Adrenal gland (tissue), 9 donors: ENCODE measurements at regions not wholly inside any gene's neighbourhood (a gene's known extent, or its start where the extent isn't known, plus 50 kb on each side); places are given as distances from the start of the nearest gene placed in this dataset.

Experiments used
- DNase-seq, 7 donors: peaks; one replicate each; pipeline ENCODE4 v3.0.0-alpha.2; 2019 to 2020
- H3K27ac ChIP-seq, 5 donors: fragments of 200-600 bp; sonication (generic) in 4 of 5; 1 replicate in 3 of 5; 2 replicates in 2 of 5; pipeline versions ENCODE4 v1.5.1 to v1.8.0; 2016 to 2020; ENCODE audit warnings: mild to moderate bottlenecking in 1 of 5
- H3K27me3 ChIP-seq: fragments of 200-600 bp; 2 replicates; pipeline ENCODE4 v1.8.0; 2021
- H3K36me3 ChIP-seq, 2 donors: fragments of 200-600 bp; replicated peaks in 1 of 2; 1 replicate in 1 of 2; 2 replicates in 1 of 2; pipeline versions ENCODE4 v1.5.1 to v1.8.0; 2018 to 2022
- H3K4me1 ChIP-seq, 2 donors: fragments of 200-600 bp; replicated peaks in 1 of 2; 1 replicate in 1 of 2; 2 replicates in 1 of 2; pipeline versions ENCODE4 v1.5.1 to v1.8.0; 2018 to 2021
- H3K4me3 ChIP-seq, 4 donors: fragments of 200-600 bp; sonication (generic) in 3 of 4; one replicate each; pipeline ENCODE4 v1.5.1; 2016 to 2018
- H3K9me3 ChIP-seq, 3 donors: fragments of 200-600 bp; sonication (generic) in 1 of 3; replicated peaks in 1 of 3; 1 replicate in 2 of 3; 2 replicates in 1 of 3; pipeline versions ENCODE4 v1.5.1 to v1.8.0; 2016 to 2021
- POLR2A ChIP-seq, 2 donors: fragments of 450-650 bp; IDR thresholded peaks; one replicate each; pipeline ENCODE4 v1.6.1; 2017; ENCODE audit warnings: antibody characterized with exemption in 2 of 2, mild to moderate bottlenecking in 2 of 2, moderate library complexity in 1 of 2
- WGBS, 4 donors: extraction: QIAGEN DNeasy Blood & Tissue Kit in 2 of 4; methylation state at CpG; one replicate each; pipeline versions ENCODE4 v1.1.5 to v1.1.7; 2013 to 2017; 5-methylcytosine and 5-hydroxymethylcytosine counted together
- intact Hi-C, 2 donors: fragments of 100-400 bp; cut with DNase I; formaldehyde crosslinking; loops; one replicate each; pipeline versions ENCODE4 v1.14.1 to v1.15.0; 2022 to 2023
- TF ChIP-seq, protein P1 (sequence below), 6 experiments: fragments of 450-650 bp in 4 of 6; fragments of 200-600 bp in 2 of 6; sonication (generic) in 1 of 6; IDR thresholded peaks; 1 replicate in 5 of 6; 2 replicates in 1 of 6; pipeline versions ENCODE4 v1.5.1 to v1.8.0; 2016 to 2021; ENCODE audit warnings: antibody characterized with exemption in 6 of 6, mild to moderate bottlenecking in 2 of 6, moderate library complexity in 1 of 6
- donor health status: healthy with polysubstance abuse.
- donor health status: Bipolar disorder and iron deficiency.
- donor health status: DM: yes; HTN: yes; CAD: no.
- donor health status: DM: no; HTN: no; CAD: no.
- donor health status: DM: no; HTN: no; CAD: no.

DNA sequence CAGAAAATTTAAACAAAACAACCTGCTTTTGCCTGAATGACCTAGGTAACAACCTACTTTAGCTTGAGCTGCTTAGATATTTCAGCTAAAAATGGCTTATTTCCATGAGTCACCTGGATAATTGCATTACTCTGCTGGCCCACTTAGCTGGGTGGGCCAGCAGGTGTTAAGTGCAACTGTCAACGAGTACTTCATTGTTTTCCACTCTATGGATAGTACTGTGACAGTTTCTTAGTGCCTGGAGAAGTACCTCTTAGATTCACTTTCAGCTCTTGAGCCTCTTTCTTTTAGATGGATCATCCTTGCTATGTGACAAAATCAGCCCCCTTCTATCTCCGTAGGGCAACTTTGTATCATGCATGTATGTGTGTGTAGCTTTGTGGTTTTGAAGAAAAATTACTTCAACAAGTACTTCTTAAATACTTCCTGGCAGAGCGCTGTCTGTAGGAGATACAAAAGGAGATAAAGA, 368.2 kb upstream of the ATP2B1 start:
- intact Hi-C loops, result no loop called here

DNA sequence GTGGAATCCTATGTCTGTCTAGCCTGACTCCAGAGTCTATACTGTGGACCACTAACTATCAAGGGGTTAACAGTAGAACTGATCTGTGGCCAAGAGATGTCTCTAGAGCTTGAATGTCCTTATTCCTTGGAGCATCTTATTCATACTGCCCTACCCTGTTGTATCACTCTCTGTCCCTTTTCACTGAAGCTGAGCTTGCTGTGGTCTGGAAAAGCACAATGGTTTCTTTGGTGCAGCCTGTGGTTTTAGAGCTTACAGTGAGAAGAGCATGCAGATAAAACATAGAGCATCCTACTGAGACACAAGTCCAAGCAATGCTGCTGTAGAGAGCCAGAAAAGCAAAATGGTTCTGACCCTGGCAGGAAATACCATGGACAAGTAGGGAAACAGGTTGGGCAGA, 367.0 kb upstream of the ATP2B1 start:
- Histone ChIP-seq H3K36me3 (no peaks in the 10 kb centered on the region), H3K4me1 (no peaks in the 10 kb centered on the region), H3K4me3 (no peak overlapping the region), H3K27me3 (no peaks in the 10 kb centered on the region), H3K9me3 (no peaks in the 10 kb centered on the region), H3K27ac (no peak overlapping the region)
- intact Hi-C loops, result no loop called here
- TF ChIP-seq, protein P1, sequence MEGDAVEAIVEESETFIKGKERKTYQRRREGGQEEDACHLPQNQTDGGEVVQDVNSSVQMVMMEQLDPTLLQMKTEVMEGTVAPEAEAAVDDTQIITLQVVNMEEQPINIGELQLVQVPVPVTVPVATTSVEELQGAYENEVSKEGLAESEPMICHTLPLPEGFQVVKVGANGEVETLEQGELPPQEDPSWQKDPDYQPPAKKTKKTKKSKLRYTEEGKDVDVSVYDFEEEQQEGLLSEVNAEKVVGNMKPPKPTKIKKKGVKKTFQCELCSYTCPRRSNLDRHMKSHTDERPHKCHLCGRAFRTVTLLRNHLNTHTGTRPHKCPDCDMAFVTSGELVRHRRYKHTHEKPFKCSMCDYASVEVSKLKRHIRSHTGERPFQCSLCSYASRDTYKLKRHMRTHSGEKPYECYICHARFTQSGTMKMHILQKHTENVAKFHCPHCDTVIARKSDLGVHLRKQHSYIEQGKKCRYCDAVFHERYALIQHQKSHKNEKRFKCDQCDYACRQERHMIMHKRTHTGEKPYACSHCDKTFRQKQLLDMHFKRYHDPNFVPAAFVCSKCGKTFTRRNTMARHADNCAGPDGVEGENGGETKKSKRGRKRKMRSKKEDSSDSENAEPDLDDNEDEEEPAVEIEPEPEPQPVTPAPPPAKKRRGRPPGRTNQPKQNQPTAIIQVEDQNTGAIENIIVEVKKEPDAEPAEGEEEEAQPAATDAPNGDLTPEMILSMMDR (IDR thresholded peaks at IDR 0.05), result no peak
- no peak for TF ChIP-seq POLR2A (IDR thresholded peaks at IDR 0.05)
- DNase-seq, result no peak

More for the DNA sequence above, 368.2 kb upstream of the ATP2B1 start:
- DNase-seq, result no peak
- Histone ChIP-seq H3K4me1 (no peaks in the 10 kb centered on the region), H3K9me3 (no peaks in the 10 kb centered on the region), H3K27ac (no peak overlapping the region), H3K27me3 (no peaks in the 10 kb centered on the region), H3K4me3 (no peak overlapping the region), H3K36me3 (no peaks in the 10 kb centered on the region)
- TF ChIP-seq, protein P1 (IDR thresholded peaks at IDR 0.05), result no peak
- no peak for TF ChIP-seq POLR2A (IDR thresholded peaks at IDR 0.05)
- 56 to 80% (median 65%) methylated on average over 3 of the region's 3 CpGs for WGBS, 4 donors

DNA sequence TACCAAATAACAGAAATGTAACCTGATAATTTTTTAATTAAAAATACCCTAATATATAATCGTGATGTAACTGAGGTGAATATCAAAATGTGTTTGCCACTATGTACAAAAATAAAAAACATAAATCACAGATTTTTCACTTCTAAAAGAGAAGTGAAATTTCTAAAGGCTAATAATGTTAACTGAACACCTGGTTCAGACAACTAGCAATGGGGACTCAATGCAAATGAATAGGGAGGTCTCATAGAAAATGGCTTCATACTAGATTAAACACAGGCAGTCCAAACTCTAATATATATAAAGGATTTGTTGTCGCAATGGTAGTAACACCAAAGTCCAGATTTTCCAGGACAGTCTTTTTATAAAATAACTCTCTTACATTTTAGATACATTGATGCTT, 365.4 kb upstream of the ATP2B1 start:
- Histone ChIP-seq H3K4me1 (no peaks in the 10 kb centered on the region), H3K27ac (no peak overlapping the region), H3K4me3 (no peak overlapping the region), H3K36me3 (no peaks in the 10 kb centered on the region), H3K9me3 (no peaks in the 10 kb centered on the region), H3K27me3 (no peaks in the 10 kb centered on the region)
- no peak for DNase-seq
- TF ChIP-seq, protein P1 (IDR thresholded peaks at IDR 0.05), result no peak
- no peak for TF ChIP-seq POLR2A (IDR thresholded peaks at IDR 0.05)
- WGBS, 4 donors, result 77 to 81% (median 78%) methylated on average over 2 of the region's 2 CpGs
- intact Hi-C loops, result no loop called here

GRCh38 chr12:90071996-90072395, 363.4 kb upstream of the ATP2B1 start:
- H3K27me3 ChIP-seq, result no peaks in the 10 kb centered on the region
- TF ChIP-seq, protein P1 (IDR thresholded peaks at IDR 0.05), result no peak
- TF ChIP-seq POLR2A (IDR thresholded peaks at IDR 0.05), result no peak
- 74 to 81% (median 75%) methylated on average over 8 of the region's 8 CpGs for WGBS, 4 donors
- no peaks in the 10 kb centered on the region for H3K4me1 ChIP-seq
- intact Hi-C loops, result no loop called here
- H3K27ac ChIP-seq, result no peak overlapping the region
- no peaks in the 10 kb centered on the region for H3K36me3 ChIP-seq
- H3K4me3 ChIP-seq, result no peak overlapping the region
- DNase-seq, result no peak
- no peaks in the 10 kb centered on the region for H3K9me3 ChIP-seq
